ENCODE measurements at regions not wholly inside any gene's neighbourhood (a gene's known extent, or its start where the extent isn't known, plus 50 kb on each side); places are given as distances from the start of the nearest gene placed in this dataset.

DNA sequence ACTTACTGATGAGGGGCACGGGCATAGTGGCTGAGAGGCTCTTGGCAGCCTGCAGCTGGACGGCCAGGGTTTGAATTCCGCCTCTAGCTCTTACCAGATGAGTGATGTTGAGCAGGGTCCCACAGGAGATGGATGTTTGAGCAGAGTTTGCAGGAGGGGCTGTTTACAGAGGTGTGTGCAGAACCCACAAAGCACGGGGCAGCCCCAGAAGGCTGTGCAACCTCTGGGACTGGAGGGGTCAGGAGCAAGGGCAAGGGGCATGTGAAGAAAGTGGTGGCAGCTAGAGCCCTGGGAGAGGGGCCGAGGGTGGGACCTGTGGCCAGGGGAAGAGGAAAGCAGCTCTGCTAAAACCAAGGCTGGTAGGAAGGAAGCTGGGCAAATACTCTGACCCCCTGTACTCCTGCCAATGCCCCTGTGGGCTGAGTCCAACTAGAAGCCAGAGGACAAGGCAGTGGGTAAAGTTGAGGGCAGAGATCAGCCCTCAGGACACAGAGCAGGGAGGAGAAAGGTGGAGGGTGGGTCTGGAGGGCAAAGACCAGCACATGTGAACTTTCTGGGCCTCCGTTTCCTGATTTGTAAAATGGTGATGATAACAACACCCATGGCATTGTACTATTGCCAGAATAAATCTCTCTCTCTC is 53.9 kb upstream of the ITGA11 start:
- no peak for TF ChIP-seq EZH2 (IDR thresholded peaks at IDR 0.05; ENCODE audit: low read length)
- TF ChIP-seq, protein P1, sequence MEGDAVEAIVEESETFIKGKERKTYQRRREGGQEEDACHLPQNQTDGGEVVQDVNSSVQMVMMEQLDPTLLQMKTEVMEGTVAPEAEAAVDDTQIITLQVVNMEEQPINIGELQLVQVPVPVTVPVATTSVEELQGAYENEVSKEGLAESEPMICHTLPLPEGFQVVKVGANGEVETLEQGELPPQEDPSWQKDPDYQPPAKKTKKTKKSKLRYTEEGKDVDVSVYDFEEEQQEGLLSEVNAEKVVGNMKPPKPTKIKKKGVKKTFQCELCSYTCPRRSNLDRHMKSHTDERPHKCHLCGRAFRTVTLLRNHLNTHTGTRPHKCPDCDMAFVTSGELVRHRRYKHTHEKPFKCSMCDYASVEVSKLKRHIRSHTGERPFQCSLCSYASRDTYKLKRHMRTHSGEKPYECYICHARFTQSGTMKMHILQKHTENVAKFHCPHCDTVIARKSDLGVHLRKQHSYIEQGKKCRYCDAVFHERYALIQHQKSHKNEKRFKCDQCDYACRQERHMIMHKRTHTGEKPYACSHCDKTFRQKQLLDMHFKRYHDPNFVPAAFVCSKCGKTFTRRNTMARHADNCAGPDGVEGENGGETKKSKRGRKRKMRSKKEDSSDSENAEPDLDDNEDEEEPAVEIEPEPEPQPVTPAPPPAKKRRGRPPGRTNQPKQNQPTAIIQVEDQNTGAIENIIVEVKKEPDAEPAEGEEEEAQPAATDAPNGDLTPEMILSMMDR (optimal IDR thresholded peaks at IDR 0.05 in 1 of 3, IDR thresholded peaks at IDR 0.05 in 1 of 3, conservative IDR thresholded peaks at IDR 0.05 in 1 of 3; ENCODE audit: extremely low read depth in 1 of 3, insufficient read depth in 2 of 3, low read length in 3 of 3): no peak
- Histone ChIP-seq H3K4me2 (ENCODE audit: control insufficient read depth, extremely low read depth, insufficient read depth, low read depth, low read length) (no peak overlapping the region), H2AFZ (ENCODE audit: control insufficient read depth, low read length) (no peak overlapping the region), H3K27ac (ENCODE audit: control insufficient read depth, insufficient read depth, low read length) (no peak overlapping the region), H3K4me3 (ENCODE audit: control insufficient read depth in 2 of 3, extremely low read depth in 1 of 3, insufficient read depth in 2 of 3, low read depth in 1 of 3, low read length in 3 of 3) (no peak overlapping the region), H3K9me3 (ENCODE audit: control insufficient read depth, low read depth, low read length) (no peaks in the 10 kb centered on the region), H3K79me2 (ENCODE audit: control insufficient read depth, insufficient read depth, low read length) (no peaks in the 10 kb centered on the region), H3K36me3 (ENCODE audit: control insufficient read depth in 2 of 2, extremely low read depth in 1 of 2, insufficient read depth in 2 of 2, low read length in 2 of 2) (no peaks in the 10 kb centered on the region), H3K9me1 (ENCODE audit: control insufficient read depth, extremely low read depth, insufficient read depth, low read length) (no peaks in the 10 kb centered on the region), H3K27me3 (ENCODE audit: control insufficient read depth, extremely low read depth, insufficient read depth, low read length) (peaks cover 24% of the 10 kb centered on the region), H3K9ac (ENCODE audit: control insufficient read depth, extremely low read depth, insufficient read depth, low read length) (no peak overlapping the region), H3K4me1 (ENCODE audit: control insufficient read depth, extremely low read depth, insufficient read depth, low read length) (no peaks in the 10 kb centered on the region), H4K20me1 (ENCODE audit: control insufficient read depth, extremely low read depth, insufficient read depth, low read length) (no peaks in the 10 kb centered on the region)
- dilution Hi-C loops (cut with MboI; ENCODE audit: extremely low pct_ligation_motif_present, low sequenced_read_pairs): no loop called here
- FAIRE-seq: no peak
- DNase-seq (ENCODE audit: low read depth, low spot score): no peak

DNA sequence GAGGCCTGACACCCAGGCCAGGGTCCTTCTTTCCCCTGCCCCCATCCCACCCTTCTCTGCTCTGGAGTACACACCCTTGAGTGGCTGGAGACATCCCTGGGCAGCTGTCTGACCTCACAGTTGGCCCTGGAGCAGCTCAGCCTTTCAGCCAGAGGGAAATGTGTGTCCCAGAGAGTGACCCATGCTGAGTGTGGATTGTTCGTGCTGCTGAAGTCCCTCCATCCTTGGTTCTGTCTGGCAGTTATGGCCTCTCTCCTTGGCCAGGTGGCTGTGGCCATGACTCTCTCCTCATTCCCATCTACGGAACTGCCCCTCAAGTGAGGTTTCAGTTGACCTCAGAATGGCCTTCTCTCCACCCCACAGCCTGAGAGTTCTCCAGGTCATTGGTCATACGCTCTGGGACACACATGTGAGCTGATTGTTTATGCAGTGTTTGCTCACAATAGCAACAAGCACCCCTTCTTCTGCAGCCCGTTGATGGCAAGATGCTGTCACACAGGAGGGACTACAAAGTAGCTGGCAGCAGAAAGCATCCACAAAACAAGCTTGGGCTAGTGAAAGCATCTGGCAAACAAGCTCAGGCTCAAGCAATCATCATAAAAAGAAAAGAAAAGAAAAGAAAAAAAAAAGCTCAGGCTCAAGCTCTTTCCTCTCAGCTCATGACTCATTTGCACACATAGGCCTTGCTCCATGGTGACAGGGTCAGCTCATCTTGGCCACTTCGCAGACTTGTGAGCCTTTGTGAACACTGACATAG is 55.3 kb upstream of the ITGA11 start:
- Histone ChIP-seq H3K79me2 (ENCODE audit: control insufficient read depth, insufficient read depth, low read length) (no peaks in the 10 kb centered on the region), H3K27ac (ENCODE audit: control insufficient read depth, insufficient read depth, low read length) (no peak overlapping the region), H2AFZ (ENCODE audit: control insufficient read depth, low read length) (no peak overlapping the region), H3K4me1 (ENCODE audit: control insufficient read depth, extremely low read depth, insufficient read depth, low read length) (no peaks in the 10 kb centered on the region), H3K36me3 (ENCODE audit: control insufficient read depth in 2 of 2, extremely low read depth in 1 of 2, insufficient read depth in 2 of 2, low read length in 2 of 2) (no peaks in the 10 kb centered on the region), H3K9ac (ENCODE audit: control insufficient read depth, extremely low read depth, insufficient read depth, low read length) (no peak overlapping the region), H3K27me3 (ENCODE audit: control insufficient read depth, extremely low read depth, insufficient read depth, low read length) (peaks cover 28% of the 10 kb centered on the region), H4K20me1 (ENCODE audit: control insufficient read depth, extremely low read depth, insufficient read depth, low read length) (no peaks in the 10 kb centered on the region), H3K9me1 (ENCODE audit: control insufficient read depth, extremely low read depth, insufficient read depth, low read length) (no peaks in the 10 kb centered on the region), H3K9me3 (ENCODE audit: control insufficient read depth, low read depth, low read length) (no peaks in the 10 kb centered on the region), H3K4me3 (ENCODE audit: control insufficient read depth in 2 of 3, extremely low read depth in 1 of 3, insufficient read depth in 2 of 3, low read depth in 1 of 3, low read length in 3 of 3) (no peak overlapping the region), H3K4me2 (ENCODE audit: control insufficient read depth, extremely low read depth, insufficient read depth, low read depth, low read length) (no peak overlapping the region)
- no peak for TF ChIP-seq EZH2 (IDR thresholded peaks at IDR 0.05; ENCODE audit: low read length)
- TF ChIP-seq, protein P1 (optimal IDR thresholded peaks at IDR 0.05 in 1 of 3, IDR thresholded peaks at IDR 0.05 in 1 of 3, conservative IDR thresholded peaks at IDR 0.05 in 1 of 3; ENCODE audit: extremely low read depth in 1 of 3, insufficient read depth in 2 of 3, low read length in 3 of 3): no peak
- FAIRE-seq (no peak), DNase-seq (ENCODE audit: low read depth, low spot score) (no peak)
- dilution Hi-C loops (cut with MboI; ENCODE audit: extremely low pct_ligation_motif_present, low sequenced_read_pairs): no loop called here
